NCI-H2029 treated with DMSO at 0.1 percent for 48 hours (cell line): ENCODE measurements at regions not wholly inside any gene's neighbourhood (a gene's known extent, or its start where the extent isn't known, plus 50 kb on each side); places are given as distances from the start of the nearest gene placed in this dataset.
A peak's percentile ranks its signal among the peaks of the same experiment; 100 is the strongest.
"Not testable (repeated sequence)": the region's sequence is repeated elsewhere in the genome, so short reads cannot be mapped to it uniquely, and the experiment has no call there.

Experiments used
- DNase-seq: peaks from one replicate; lab custom pipeline; 2025; lab: John Stamatoyannopoulos, UW

DNA sequence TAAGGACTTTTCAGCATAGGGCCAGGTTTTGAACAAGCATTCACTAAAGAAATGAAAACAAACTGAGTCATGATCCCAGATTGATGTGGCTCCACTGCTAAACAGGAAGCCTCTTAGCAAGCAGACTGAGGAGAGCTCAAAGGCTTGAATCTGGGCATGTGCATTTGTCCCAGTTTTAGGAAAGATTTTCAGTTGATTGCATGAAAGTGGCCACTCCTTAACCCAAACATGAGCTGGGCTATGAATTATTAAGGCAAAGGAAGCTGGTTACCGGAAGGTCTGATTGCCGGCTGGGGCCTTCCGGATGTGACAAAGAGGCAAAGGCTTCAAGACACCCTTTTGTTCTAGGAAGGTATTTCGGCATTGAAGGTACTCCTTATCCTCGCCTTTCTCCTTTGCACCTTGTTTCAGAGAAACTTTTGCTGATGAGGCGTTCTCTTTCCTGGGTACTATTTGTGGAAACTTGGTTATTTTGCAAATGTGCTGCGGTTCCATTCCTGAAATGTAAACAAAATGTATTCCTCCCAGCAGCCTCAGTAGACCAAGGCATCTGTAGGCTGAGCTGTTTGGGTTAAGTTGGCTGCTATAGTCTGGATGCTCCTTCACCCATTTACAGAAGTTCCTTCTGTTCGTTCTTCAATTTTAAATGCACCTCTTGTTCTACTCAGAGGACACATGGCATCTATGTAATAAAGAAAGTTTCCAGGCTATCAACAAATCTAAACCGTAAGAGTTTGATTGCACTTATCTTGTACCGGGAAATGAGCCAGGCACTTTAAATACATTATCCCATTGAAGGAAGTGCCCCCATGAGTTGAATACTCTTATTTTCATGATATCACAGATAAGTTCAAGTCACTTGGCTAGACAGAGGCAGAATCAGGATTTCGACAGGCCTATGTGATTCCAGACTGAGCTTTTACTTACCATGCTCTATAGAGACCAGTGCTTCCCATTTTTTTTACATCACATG lies 115.6 kb upstream of the METAP2 start:
- DNase-seq, result no peak

DNA sequence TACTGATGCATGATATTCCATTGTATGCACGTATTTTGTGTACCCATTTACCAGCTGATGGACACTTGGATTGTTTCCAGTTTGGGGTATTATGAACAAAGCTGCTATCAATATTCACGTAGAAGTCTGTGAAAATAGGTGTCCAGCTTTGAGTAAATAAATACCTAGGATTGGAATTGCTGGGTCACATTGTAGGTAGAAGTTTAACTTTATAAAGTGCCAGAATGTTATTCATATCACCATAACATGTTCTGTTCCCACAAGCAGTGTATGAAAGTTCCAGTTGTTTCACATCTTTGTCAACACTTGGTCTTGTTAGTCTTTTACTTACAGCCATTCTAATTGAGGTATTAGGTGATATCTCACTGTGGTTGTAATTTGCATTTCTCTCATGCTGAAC lies 108.0 kb upstream of the METAP2 start:
- DNase-seq, result no peak

DNA sequence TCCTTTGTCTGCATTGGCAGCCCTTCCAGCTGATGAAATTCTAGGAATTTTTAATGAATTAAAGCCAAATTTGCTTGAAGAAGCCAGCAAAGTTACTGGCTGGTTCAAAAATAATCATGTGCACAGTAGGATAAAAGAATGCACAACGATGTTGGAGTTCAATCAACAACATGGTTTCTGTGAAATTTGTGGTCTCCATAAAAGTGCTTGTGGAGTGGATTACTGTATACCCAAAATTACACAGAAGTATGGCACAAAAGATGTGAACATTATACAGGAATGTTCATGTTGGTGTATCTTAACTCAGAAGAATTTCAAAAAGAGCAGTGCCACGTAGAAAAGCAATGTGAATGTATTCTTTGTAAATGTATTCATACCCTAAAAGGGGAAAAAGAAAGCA lies 105.0 kb upstream of the METAP2 start:
- no peak for DNase-seq

DNA sequence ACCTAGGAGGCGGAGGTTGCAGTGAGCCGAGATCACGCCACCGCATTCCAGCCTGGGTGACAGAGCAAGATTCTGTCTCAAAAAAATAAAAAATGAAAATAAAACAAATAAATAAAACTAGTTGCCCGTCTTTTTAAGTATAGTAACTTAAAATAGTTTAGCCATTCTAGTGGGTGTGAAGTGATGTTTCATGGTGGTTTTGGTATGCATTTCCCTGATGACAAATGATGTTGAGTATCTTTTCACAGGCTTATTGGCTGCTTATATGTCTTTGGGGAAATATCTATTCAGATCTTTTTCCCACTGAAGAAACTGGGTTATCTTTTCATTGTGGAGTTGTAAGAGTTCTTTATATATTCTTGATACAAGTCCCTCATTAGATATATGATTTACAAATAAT lies 102.4 kb upstream of the METAP2 start:
- no peak for DNase-seq

DNA sequence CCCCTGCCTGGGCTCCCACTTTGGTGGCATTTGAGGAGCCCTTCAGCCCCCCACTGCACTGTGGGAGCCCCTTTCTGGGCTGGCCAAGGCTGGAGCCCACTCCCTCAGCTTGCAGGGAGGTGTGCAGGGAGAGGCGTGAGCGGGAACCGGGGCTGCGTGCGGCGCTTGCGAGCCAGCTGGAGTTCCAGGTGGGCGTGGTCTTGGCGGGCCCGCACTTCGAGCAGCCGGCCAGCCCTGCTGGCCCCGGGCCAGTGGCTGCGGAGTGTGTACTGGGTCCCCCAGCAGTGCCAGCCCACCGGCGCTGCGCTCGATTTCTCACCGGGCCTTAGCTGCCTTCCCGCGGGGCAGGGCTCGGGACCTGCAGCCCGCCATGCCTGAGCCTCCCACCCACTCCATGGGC lies 94.5 kb upstream of the METAP2 start:
- DNase-seq, result not testable (repeated sequence)

DNA sequence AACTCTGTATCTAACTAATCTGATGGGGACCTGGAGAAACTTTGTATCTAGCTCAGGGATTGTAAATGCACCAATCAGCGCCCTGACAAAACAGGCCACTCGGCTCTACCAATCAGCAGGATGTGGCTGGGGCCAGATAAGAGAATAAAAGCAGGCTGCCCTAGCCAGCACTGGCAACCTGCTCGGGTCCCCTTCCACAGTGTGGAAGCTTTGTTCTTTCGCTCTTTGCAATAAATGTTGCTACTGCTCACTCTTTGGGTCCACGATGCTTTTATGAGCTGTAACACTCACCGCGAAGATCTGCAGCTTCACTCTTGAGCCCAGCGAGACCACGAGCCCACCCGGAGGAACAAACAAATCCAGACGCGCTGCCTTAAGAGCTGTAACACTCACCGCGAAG lies 93.6 kb upstream of the METAP2 start:
- DNase-seq, result not testable (repeated sequence)

DNA sequence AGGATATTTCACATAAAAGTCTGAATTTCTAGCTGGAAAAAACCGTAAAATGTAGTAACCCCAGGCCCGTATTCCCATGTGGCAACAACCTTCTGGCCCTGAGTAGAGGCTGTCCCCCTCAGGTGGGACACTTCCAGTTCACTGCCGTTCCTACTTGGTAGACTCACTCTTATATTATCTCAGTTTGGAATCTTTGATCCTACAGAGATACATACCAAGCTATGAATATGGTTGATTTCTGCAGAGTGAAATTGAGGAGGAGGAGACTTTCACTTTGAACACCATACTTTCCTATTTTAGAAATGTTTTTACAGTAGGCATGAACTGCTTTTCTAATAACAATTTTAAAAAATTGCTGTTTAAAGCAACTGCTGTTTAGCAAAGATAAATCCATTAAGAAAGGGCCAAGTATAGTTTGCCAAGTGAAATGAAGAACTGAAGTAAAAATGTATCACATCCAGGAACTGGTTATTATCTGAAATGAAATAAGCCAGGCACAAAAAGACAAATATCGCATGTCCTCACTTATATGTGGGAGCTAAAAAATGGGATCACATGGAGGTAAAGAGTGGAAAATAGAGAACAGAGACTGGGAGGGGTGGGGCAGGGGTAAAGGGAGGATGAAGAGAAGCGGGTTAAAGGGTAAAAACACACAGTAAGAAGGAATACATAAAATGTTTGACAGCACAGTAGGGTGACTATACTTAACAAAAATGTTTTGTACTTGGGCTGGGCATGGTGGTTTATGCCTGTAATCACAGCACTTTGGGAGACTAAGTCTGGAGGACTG lies 92.8 kb upstream of the METAP2 start:
- no peak for DNase-seq

DNA sequence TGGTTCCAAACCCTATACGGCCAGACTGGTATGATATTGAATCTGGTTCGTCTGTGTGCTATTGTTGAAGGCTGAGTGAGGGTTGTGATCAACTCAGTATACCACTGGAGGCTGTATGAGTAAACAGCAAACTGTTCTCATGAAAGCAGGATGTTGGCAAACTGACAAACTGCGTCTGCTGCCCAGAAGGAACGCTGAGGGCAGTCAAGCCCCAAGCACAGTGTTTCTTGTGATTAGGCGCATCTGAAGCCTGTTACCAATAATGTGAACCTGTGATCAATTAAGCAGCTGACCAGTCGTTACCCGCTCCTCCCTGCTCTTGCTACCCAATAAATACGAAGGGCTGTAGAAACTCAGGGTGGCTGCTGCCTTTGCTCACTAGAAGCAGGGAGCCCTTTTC lies 90.0 kb upstream of the METAP2 start:
- peak; percentile 23 for DNase-seq

DNA sequence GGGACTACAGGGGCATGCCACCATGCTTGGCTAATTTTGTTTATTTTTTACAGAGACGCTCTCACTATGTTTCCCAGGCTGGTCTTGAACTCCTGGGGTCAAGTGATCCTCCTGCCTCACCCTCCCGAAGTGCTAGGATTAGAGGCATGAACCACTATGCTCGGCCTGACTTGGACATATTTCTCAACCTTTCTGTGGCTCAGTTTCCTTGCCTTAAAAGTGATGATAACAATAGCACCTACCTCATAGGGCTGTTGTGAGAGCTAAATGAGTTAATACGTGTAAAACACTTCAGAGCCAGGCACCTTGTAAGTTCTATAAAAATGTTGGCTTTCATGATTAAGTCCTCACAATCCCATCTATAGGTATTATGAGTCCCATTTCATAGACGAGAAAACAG lies 89.2 kb upstream of the METAP2 start:
- no peak for DNase-seq

DNA sequence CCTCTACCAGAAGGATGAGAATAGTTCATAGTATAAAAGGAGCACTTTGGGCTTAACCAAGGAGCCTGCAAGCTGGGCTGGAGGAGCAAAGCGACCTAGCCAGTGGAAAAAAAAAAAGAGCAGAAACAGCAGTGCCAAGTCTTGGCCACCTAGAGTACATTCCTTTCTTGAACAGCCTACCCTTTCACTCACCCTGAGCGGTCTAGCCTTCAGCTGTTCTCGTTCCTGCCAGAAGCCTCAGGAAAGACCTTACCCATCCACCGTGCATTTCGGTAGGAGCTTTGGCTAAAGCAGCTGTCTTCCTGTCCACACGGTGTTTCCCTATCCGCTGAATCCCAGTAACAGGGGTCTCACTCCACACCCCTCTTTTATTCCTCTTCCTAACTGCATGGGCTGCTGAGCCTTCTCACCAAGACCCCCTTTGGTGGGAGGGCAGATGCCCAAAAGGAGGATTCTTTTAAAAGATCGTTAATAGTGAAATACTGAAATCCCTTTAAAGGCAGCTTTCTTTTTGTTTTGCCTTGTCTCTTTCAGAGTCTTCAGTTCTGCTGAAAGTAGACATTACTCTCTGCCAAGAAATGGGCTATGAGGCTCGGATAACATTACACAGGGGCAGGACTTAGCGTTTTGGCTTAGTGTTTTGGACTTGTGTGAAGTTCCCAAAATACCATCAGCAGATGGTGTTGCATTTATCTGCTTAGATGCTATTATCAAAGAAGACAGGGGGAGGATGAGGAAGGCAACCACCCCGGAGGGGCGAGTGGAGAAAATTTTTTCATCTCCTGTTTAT lies 88.5 kb upstream of the METAP2 start:
- no peak for DNase-seq

DNA sequence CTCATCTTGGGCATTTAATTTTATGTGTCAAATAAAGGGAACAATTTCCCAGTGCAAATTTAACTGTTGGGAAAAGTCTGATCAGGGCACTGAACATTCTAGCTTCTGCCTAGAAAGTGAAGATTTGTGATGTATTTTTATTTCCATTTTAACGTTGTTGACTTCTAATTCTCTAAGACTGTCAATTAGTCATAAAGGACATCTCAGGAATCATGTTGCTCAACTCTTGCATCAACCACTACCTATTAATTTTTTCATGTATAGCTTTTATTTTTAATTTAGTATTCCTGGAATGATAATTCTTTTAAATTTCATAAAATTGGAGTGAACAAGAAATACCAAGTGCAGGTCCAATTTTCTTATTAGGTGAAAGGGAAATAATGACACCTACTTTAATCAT lies 87.9 kb upstream of the METAP2 start:
- DNase-seq, result no peak

DNA sequence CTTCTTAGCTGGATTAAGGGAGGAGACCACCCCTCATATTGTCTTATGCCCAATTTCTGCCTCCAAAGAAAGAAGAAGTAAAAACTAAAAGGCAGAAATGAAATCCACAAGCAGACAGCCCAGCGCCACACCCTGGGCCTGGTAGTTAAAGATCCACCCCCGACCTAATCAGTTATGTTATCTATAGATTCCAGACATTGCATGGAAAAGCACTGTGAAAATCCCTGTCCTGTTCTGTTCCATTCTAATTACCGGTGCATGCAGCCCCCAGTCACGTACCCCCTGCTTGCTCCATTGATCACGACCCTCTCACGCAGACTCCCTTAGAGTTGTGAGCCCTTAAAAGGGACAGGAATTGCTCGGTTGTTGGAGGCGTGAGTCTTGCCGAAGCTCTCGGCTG lies 85.7 kb upstream of the METAP2 start:
- DNase-seq, result not testable (repeated sequence)

DNA sequence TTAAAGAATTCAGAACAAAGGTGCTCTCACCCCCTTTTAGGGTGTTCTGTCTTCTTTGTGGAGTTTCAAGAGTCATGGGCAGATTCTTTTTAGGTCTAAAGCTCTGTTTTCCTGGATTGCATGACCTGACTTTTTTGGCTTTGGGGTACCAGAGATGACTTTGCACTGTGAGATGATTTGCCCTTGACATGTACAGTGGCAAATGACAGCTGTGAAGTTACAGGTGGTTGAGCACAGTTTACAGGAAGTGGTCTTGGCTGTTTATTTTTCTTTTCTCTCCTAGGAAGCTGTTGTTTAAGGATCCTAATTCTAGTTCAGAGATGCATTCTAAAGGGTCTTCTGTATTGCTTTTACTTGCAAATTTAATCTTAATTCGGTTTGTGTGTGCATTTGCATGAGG lies 83.8 kb upstream of the METAP2 start:
- no peak for DNase-seq

DNA sequence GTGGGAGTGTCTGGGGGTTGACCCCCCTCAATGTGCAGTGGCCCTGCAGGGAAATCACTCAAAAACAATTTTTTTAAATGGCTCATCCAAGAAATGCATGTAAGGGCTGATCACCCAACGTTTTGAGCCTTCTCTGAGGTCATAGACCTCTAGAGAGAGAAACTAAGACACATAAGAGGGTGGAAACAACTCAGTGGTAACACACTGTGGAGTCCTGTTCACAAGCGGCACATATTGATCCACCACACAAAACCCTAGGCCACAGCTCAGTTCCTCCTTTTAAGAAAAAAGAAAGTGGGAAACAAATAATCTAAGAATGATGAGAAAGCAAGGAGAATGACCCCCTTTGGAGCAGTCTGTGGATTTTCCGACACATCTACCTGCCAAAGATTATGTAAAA lies 83.0 kb upstream of the METAP2 start:
- no peak for DNase-seq

DNA sequence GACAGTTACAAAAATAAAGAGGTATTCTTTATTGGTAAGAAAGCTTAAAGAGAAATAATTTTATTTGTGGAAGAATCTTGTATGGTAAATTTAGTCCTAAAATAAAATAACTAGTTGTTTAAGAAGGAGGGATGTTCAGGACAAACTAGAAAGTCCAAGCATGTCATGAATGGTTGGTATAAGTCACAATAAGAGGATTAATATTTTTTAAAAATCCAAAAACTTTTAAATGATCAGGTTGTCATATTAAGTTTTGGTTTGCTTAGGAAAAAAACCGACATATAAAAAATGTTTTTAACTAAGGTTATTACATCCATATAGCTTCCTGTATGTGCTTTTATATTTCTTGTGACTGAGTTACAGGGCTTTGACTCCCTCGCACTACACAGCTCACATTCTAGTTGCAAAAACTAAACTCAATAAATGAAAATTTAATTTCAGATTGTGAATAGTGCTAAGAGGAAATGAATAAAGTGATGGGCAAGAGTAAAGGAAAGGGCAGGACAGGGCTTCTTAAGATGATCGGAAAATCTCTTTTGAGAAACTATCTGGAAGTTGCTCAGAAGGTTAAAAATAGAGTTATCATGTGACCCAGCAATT lies 80.7 kb upstream of the METAP2 start:
- no peak for DNase-seq

DNA sequence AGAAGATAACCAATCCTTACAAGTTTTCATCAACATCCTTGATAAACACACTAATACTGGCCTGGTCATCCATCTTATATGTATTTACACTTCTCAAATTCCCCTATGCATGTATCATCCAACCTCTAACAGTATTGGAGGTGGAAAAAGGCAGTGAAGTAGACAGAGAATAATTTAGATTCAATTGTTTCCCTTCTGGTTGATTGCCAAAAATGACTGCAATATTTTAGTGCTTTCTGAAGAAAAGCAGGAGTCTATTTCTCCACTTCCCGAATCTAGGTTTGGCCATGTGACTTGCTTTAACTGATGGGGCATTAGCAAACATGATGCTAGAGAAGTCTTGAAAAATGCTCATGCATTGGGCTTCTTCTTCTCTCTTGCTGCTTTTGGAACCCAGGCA lies 78.3 kb upstream of the METAP2 start:
- no peak for DNase-seq

DNA sequence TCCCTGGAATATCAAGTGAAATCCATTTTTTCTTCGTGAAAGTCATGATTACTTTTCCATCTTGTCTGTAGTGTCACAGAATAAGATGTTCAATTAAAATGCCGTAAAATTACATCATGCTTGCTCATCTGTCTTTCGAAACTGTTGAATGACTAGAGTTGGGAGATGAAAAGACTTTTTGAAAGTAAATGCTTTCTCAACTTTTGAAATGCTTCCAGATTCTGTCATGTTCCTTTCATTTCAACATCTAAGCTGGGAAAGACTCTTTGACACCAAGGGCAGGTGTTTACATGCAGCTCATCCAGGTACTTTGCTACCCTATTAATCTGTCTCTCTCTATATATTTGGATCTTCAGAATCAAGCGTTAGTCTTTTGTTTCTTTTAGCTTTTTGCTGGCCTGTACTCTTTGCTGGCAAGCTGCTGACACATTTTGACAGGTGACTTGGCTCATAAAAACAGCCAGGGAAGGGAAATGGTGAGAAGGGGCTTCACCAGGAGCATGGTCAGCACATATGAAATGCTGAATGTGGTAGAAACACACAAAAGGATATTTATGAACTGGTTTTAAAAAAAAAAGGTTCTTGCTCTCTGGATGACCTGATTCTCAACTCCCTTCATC lies 77.0 kb upstream of the METAP2 start:
- no peak for DNase-seq

DNA sequence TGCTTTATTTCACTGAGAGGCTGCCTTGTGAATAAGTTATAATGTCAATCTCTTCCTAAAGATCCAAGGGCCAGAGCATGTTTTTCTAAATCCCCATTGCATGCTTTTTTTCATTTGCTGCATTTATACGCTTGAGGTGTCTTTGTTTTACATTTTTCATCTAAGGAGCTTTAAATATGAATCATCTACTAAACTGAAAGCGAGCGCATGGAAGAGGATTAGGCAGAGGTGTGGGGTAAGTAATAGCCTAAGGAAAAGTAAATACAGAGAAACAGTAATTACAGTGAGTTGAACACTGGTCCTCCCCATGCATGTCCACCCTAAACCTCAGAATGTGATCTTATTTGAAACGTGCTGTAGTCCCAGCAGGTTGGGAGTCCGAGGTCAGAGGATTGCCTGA lies 76.4 kb upstream of the METAP2 start:
- DNase-seq, result no peak

DNA sequence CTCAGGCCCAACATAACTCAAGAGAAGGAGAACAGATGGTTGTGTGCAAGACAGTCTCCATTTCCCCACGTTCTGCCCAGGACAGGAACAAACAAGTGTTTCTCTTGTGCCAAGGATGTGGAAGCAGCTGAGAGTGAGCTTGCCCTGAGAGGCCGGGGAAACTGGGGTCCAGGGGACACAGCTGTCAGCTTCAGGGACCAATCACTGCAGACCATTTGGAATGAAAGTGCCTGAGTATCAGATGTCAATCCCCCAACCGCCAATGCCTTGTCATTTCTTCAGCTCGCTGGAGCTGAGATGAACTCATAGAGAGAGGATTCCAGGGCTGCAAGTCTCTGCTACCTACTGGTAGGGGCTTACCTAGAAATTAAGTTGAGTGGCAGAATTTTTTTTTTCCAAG lies 71.9 kb upstream of the METAP2 start:
- no peak for DNase-seq

DNA sequence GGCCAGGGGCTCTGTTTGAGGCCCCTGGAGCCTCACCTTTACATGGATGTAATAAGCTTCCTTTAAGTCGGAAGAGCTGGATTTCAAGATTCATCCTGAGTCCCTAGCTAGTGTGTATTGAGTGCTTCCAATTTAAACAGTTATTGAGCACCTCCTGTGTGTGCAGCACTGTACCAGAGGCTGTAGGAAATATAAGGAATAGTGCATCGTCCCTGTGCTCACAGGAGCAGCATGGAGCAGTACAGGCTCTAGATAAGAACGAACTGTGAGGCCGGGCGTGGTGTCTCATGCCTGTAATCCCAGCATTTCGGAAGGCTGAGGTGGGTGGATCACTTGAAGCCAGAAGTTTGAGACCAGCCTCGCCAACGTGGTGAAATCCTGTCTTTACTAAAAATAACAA lies 65.8 kb upstream of the METAP2 start:
- no peak for DNase-seq

DNA sequence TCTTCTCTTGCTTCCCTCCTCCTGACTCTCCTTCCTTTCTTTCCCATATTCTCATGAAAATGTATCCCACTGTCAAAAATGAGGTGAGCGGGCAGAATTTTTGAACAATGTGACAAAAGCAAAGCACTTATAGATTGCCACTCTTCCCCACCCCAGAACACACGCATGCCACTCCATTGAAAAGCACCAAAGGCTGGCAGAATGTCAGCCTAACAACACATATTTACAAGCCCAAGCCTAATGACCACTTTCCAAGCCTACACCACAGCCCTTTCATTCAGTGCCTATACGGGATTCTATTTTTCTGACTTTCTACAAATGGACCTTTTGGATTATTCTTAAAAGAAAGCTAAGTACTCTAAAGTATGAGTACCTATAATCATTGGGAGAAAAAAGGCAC lies 62.9 kb upstream of the METAP2 start:
- DNase-seq, result no peak

DNA sequence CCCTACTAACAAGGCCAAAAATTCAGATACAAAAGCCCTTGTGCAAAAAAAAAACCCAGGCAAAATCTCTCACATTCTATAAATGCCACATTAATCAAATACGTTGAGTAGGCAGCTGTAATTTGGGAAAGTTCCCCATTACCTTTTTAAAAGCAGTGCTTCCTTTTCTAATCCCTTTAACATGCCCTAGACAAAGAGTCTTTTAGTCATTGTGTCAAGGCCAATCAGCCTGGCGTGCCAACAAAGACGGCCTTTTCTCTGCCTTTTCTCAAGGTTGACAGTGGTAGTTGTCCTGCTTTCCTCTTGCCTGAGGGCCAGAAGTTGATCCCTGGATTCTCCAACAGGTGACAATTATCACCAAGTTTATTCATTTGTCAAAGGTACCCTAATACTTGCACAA lies 62.5 kb upstream of the METAP2 start:
- no peak for DNase-seq
